Body of pancreas (tissue), 4 donors: ENCODE measurements at regions not wholly inside any gene's neighbourhood (a gene's known extent, or its start where the extent isn't known, plus 50 kb on each side); places are given as distances from the start of the nearest gene placed in this dataset.

Source experiments
- CTCF ChIP-seq, 7 experiments: fragments of 450-650 bp in 4 of 7; fragments of 200-600 bp in 3 of 7; sonication (generic) in 3 of 7; IDR thresholded peaks; one replicate each; pipeline ENCODE4 v1.5.1; 2016 to 2019; ENCODE audit warnings: antibody characterized with exemption in 7 of 7
- POLR2A ChIP-seq, 3 donors: fragments of 450-650 bp; IDR thresholded peaks; one replicate each; pipeline ENCODE4 v1.6.1; 2016; ENCODE audit warnings: antibody characterized with exemption in 3 of 3, mild to moderate bottlenecking in 2 of 3

- TF ChIP-seq CTCF (IDR thresholded peaks at IDR 0.05) (no peak), POLR2A (IDR thresholded peaks at IDR 0.05) (no peak)
Measured at GRCh38 chr14:61103541-61104339, 122.7 kb downstream of the SLC38A6 start.
